OCI-LY3 (cell line): ENCODE measurements at regions not wholly inside any gene's neighbourhood (a gene's known extent, or its start where the extent isn't known, plus 50 kb on each side); places are given as distances from the start of the nearest gene placed in this dataset.

ENCODE experiments used
- H2AFZ ChIP-seq: fragments of 200-600, 300-600 bp; shearing (Covaris generic); 2 replicates; pipeline ENCODE4 v1.6.0; 2014; ENCODE audit warnings: antibody characterized with exemption, low read depth, low read length
- H3K27ac ChIP-seq: fragments of 200-600, 300-600 bp; sonication (generic); 2 replicates; pipeline ENCODE4 v1.5.1; 2014; ENCODE audit warnings: mild to moderate bottlenecking, low read length, moderate library complexity, mixed read lengths
- H3K27me3 ChIP-seq: fragments of 200-600, 300-600 bp; sonication (generic); 2 replicates; pipeline ENCODE4 v1.6.1; 2014; ENCODE audit warnings: low read depth, low read length, mixed read lengths
- H3K36me3 ChIP-seq: fragments of 200-600, 300-600 bp; sonication (generic); replicated peaks from 2 replicates; pipeline ENCODE3; 2014; ENCODE audit warnings: low read depth, low read length, mixed read lengths
- H3K4me1 ChIP-seq: fragments of 300-600, 200-600 bp; sonication (generic); 2 replicates; pipeline ENCODE4 v1.6.1; 2014; ENCODE audit warnings: low read length, mixed read lengths
- H3K4me2 ChIP-seq: fragments of 200-600, 300-600 bp; sonication (generic); 2 replicates; pipeline ENCODE4 v1.6.1; 2014; ENCODE audit warnings: low read length, mixed read lengths
- H3K4me3 ChIP-seq: fragments of 300-600, 200-600 bp; sonication (generic); 2 replicates; pipeline ENCODE4 v1.5.1; 2014; ENCODE audit warnings: antibody characterized with exemption, mild to moderate bottlenecking, low read length, moderate library complexity
- H3K79me2 ChIP-seq: fragments of 300-600, 200-600 bp; shearing (Covaris generic); 2 replicates; pipeline ENCODE4 v1.6.1; 2014; ENCODE audit warnings: mild to moderate bottlenecking, low read length, mixed read lengths
- H3K9ac ChIP-seq: fragments of 300-600, 200-600 bp; shearing (Covaris generic); 2 replicates; pipeline ENCODE4 v1.6.0; 2014; ENCODE audit warnings: mild to moderate bottlenecking, low read length, moderate library complexity
- H3K9me3 ChIP-seq: fragments of 200-600, 300-600 bp; shearing (Covaris generic); 2 replicates; pipeline ENCODE4 v1.6.1; 2014; ENCODE audit warnings: low read length, mixed read lengths; ENCODE audit not compliant: insufficient read depth
- H4K20me1 ChIP-seq: fragments of 200-600, 300-600 bp; sonication (generic); 2 replicates; pipeline ENCODE4 v1.6.1; 2016; ENCODE audit warnings: low read length, mixed read lengths; ENCODE audit not compliant: insufficient read depth
- CTCF ChIP-seq: fragments of 200-600, 300-600 bp; sonication (generic); IDR thresholded peaks from 2 replicates; pipeline ENCODE4 v1.5.1; 2014; ENCODE audit warnings: antibody characterized with exemption, low read length, low read depth
- EZH2phosphoT487 ChIP-seq: fragments of 200-600 bp; shearing (Covaris generic); IDR thresholded peaks from 2 replicates; pipeline ENCODE4 v1.6.1; 2018; ENCODE audit warnings: antibody characterized with exemption, mixed run types, low read depth

GRCh38 chr4:128636906-128637305 lies 172.6 kb upstream of the JADE1 start:
- H3K9me3 ChIP-seq = no peaks in the 10 kb centered on the region
- H3K27me3 ChIP-seq = no peaks in the 10 kb centered on the region
- H3K4me1 ChIP-seq = peaks cover 14% of the 10 kb centered on the region
- no peaks in the 10 kb centered on the region for H3K36me3 ChIP-seq
- TF ChIP-seq CTCF (no peak), EZH2phosphoT487 (no peak)
- H3K9ac ChIP-seq = no peak overlapping the region
- no peak overlapping the region for H3K4me2 ChIP-seq
- no peak overlapping the region for H2AFZ ChIP-seq
- no peaks in the 10 kb centered on the region for H3K79me2 ChIP-seq
- H4K20me1 ChIP-seq = no peaks in the 10 kb centered on the region
- no peak overlapping the region for H3K27ac ChIP-seq
- no peak overlapping the region for H3K4me3 ChIP-seq

- peaks cover 14% of the 10 kb centered on the region for H3K4me1 ChIP-seq
- H3K4me2 ChIP-seq = no peak overlapping the region
- H2AFZ ChIP-seq = no peak overlapping the region
- no peak for TF ChIP-seq EZH2phosphoT487
- no peak for TF ChIP-seq CTCF
- no peak overlapping the region for H3K9ac ChIP-seq
- H3K4me3 ChIP-seq = no peak overlapping the region
- no peaks in the 10 kb centered on the region for H4K20me1 ChIP-seq
- no peaks in the 10 kb centered on the region for H3K36me3 ChIP-seq
- no peak overlapping the region for H3K27ac ChIP-seq
- no peaks in the 10 kb centered on the region for H3K79me2 ChIP-seq
- H3K9me3 ChIP-seq = no peaks in the 10 kb centered on the region
- H3K27me3 ChIP-seq = no peaks in the 10 kb centered on the region
These were observed 173.4 kb upstream of the JADE1 start for GRCh38 chr4:128635955-128636560.

- Histone ChIP-seq H4K20me1 (no peaks in the 10 kb centered on the region), H3K4me1 (peaks cover 14% of the 10 kb centered on the region), H3K4me2 (no peak overlapping the region), H3K4me3 (no peak overlapping the region), H3K27me3 (no peaks in the 10 kb centered on the region), H3K9ac (no peak overlapping the region), H3K79me2 (no peaks in the 10 kb centered on the region), H2AFZ (no peak overlapping the region), H3K9me3 (no peaks in the 10 kb centered on the region), H3K36me3 (no peaks in the 10 kb centered on the region), H3K27ac (no peak overlapping the region)
- no peak for TF ChIP-seq CTCF
- TF ChIP-seq EZH2phosphoT487 = no peak
These were observed 174.2 kb upstream of the JADE1 start for GRCh38 chr4:128635141-128635954.

GRCh38 chr4:128633067-128633466 lies 176.4 kb upstream of the JADE1 start:
- no peaks in the 10 kb centered on the region for H3K79me2 ChIP-seq
- no peak overlapping the region for H3K4me3 ChIP-seq
- no peak overlapping the region for H3K9ac ChIP-seq
- no peak for TF ChIP-seq CTCF
- no peaks in the 10 kb centered on the region for H3K4me1 ChIP-seq
- H3K9me3 ChIP-seq = no peaks in the 10 kb centered on the region
- no peak overlapping the region for H2AFZ ChIP-seq
- no peaks in the 10 kb centered on the region for H3K36me3 ChIP-seq
- no peaks in the 10 kb centered on the region for H4K20me1 ChIP-seq
- no peaks in the 10 kb centered on the region for H3K27me3 ChIP-seq
- H3K4me2 ChIP-seq = no peak overlapping the region
- no peak overlapping the region for H3K27ac ChIP-seq
